GM12891 (cell line): ENCODE measurements at regions not wholly inside any gene's neighbourhood (a gene's known extent, or its start where the extent isn't known, plus 50 kb on each side); places are given as distances from the start of the nearest gene placed in this dataset.

Source experiments
- DNase-seq: peaks from one replicate; pipeline ENCODE4 v3.0.0; 2011; ENCODE audit warnings: low spot score; ENCODE audit not compliant: insufficient read length
- FAIRE-seq: peaks from 2 replicates; lab custom pipeline; 2011; peaks lifted over from hg19 to GRCh38; lab: Jason Lieb, UNC
- PAX5 ChIP-seq: IDR thresholded peaks from 2 replicates; pipeline ENCODE4 v1.6.1; 2011; ENCODE audit warnings: low read length, moderate library complexity, mild to moderate bottlenecking; ENCODE audit not compliant: insufficient read depth, severe bottlenecking
- POLR2A ChIP-seq: IDR thresholded peaks from 2 replicates; pipeline ENCODE4 v1.6.1; 2011; ENCODE audit warnings: low read depth, low read length, control low read depth
- POLR2AphosphoS5 ChIP-seq: IDR thresholded peaks from 2 replicates; pipeline ENCODE4 v1.6.1; 2011; ENCODE audit warnings: low read depth, low read length, control low read depth
- POU2F2 ChIP-seq: IDR thresholded peaks from 2 replicates; pipeline ENCODE4 v1.6.1; 2011; ENCODE audit warnings: low read depth, mild to moderate bottlenecking, control low read depth, low read length, moderate library complexity
- SPI1 ChIP-seq: IDR thresholded peaks from 2 replicates; pipeline ENCODE4 v1.6.1; 2011; ENCODE audit warnings: low read depth, low read length, control low read depth
- TAF1 ChIP-seq: IDR thresholded peaks from 2 replicates; pipeline ENCODE4 v1.6.1; 2011; ENCODE audit warnings: low read depth, low read length, control low read depth

DNA sequence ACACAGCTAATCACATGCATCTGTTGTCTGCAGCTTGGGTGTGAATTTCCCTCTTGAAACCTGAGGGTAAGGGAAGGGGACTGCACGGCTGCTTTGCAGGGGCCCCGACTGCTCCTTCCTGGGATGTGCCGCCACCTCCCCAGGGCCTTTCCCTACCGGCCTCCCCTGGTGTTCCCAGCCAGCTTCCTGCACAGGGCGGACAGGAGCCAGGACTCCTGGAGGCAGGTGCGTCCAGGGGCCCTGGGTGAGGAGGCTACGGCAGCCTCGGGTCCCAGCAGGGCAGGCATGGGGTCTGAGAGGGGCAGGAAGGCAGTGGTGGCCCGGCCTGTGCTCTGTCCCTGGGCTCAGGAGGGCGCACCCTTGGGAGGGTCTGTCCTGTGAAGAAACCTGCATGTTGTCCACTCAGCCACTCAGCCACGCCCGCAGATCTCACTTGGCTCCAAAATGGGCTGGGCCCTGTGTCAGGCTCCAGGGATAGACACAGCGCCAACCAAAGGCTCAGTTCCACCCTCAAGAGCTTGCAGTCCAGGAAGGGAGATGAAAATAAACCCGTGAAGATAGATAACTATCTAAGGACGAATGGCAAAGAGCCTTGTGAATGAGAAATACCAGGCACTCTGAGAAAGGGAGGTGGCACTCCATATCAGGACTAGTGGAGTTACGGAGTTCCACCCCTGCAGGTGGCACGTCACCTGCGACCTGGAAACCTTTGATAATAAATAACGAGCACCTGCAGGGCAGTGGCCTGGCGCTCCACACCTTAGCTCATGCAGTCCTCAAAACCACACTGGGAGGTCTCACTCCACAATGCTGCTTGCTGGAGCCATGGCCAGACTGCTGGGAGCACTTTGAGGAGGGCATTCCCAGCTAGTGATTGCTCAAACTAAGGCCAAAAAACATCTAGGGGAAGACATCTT, 427.4 kb downstream of the AACS start:
- DNase-seq, result no peak
- no peak for FAIRE-seq
- no peak for TF ChIP-seq TAF1
- no peak for TF ChIP-seq POLR2A
- no peak for TF ChIP-seq PAX5
- TF ChIP-seq SPI1, result no peak
- no peak for TF ChIP-seq POU2F2
- no peak for TF ChIP-seq POLR2AphosphoS5

DNA sequence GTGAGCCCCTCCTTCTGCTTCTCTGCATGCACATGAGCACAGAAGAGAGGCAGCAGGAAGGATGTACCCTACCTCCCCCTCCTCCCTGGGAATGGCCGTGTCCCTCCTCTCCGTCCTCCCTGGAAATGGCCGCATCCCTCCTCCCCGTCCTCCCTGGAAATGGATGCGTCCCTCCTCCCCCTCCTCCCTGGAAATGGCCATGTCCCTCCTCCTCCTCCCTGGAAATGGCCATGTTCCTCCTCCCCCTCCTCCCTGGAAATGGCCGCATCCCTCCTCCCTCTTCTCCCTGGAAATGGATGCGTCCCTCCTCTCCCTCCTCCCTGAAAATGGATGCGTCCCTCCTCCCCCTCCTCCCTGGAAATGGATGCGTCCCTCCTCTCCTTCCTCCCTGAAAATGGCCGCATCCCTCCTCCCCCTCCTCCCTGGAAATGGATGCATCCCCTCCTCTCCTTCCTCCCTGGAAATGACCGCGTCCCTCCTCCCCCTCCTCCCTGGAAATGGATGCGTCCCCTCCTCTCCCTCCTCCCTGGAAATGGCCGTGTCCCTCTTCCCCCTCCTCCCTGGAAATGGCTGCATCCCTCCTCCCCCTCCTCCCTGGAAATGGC, 428.6 kb downstream of the AACS start:
- TF ChIP-seq TAF1 (no peak), POLR2AphosphoS5 (no peak), POU2F2 (no peak), SPI1 (no peak), POLR2A (no peak), PAX5 (no peak)
- FAIRE-seq (no peak), DNase-seq (no peak)

DNA sequence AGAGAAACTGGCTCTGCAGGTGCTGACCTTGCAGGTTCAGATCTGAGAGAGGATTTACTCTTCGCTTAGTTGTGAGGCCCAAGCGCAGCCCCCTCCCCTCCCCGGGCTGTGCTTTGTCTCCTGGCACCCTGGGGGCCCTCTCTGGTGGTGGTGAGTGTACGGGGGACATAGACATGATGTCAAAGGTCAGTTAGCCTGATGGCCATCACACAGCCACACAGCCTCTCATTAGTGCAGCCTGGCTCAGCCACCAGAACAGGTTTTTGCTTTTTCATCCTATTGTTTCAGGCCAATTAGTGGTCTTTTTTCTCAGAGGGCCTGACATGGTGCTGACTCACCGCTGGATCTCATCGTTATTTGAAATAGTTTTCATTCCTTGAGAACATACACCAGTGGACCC, 437.9 kb downstream of the AACS start:
- FAIRE-seq (no peak), DNase-seq (no peak)
- TF ChIP-seq SPI1 (no peak), POLR2AphosphoS5 (no peak), POLR2A (no peak), POU2F2 (no peak), TAF1 (no peak), PAX5 (no peak)

DNA sequence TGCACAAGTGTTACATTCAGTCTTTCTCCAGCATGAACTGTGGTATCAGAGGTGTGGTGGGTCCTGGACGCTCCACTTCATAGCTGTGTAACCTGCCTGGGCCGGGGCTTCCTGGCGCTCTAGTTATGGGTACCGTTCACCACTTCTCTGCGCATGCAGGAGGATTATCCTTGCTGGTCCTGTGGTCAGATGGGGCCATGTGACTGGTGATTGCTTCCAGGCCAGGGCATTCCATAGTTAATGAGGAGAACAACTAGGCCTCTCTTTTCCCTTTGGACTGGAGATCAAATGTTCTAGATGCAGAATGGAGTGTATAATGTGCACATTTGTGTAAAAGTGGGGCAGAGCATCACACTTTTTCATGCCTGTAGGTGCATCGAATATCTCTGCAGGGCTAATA, 444.0 kb downstream of the AACS start:
- FAIRE-seq, result no peak
- TF ChIP-seq POLR2A (no peak), POLR2AphosphoS5 (no peak), SPI1 (no peak), PAX5 (no peak), POU2F2 (no peak), TAF1 (no peak)
- no peak for DNase-seq

GRCh38 chr12:125512541-125513298, 447.5 kb downstream of the AACS start:
- DNase-seq (no peak), FAIRE-seq (no peak)
- TF ChIP-seq SPI1 (peak; percentile 63), POLR2AphosphoS5 (no peak), POLR2A (no peak), POU2F2 (no peak)

DNA sequence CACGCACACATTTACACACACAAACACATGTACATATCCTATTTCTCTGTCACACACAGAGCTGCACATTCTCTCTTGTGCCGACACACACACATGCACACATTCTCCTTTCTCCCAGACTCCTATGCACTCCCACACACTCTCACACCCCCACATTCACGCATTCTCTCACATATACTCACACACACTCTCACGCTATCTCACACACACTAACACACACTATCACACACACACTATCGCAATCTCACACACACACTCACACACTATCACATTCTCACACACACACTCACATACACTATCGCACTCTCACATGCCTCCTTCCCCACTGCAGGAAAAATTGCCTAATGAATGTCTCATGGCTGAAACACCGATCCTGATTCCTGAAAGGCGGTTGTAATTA, 450.7 kb downstream of the AACS start:
- FAIRE-seq (peak; percentile 38), DNase-seq (no peak)
- TF ChIP-seq POLR2AphosphoS5 (no peak), SPI1 (no peak), PAX5 (no peak), POU2F2 (no peak), POLR2A (no peak), TAF1 (no peak)

GRCh38 chr12:125518074-125518473, 452.8 kb downstream of the AACS start:
- DNase-seq (no peak), FAIRE-seq (no peak)
- TF ChIP-seq TAF1 (no peak), POU2F2 (no peak), POLR2AphosphoS5 (no peak), POLR2A (no peak), SPI1 (no peak), PAX5 (no peak)

DNA sequence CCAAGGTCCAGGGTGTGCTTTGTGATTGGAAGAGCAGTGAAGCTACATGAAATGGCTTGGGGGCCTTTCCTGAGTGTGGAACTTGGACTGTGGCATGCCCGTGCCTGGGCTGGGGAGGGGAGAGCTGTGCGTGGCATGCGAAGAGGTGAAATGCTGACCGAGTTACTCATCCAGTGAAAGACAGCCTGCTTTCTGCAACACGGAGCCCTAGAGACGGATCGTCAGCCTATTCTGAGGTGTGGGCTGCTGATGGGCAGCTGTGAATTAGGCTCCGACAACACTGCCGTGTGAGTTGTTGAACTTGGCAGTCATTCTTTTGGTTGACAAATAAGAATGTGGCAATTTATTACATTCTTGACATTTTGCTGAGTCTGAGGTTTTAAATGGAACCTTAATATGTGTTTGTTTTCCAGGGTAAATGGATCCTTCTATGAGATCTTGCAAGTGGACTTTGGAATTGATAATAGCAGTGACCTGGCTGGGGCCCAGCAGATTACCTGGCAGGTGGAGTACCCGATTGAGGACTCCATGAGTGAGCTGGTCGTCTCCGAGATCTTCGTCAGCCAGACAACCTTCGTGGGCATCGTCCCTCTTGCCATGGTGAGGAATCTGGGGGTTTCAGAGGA, 453.9 kb downstream of the AACS start:
- FAIRE-seq (no peak), DNase-seq (no peak)
- no peak for TF ChIP-seq POLR2A
- no peak for TF ChIP-seq POLR2AphosphoS5
- no peak for TF ChIP-seq TAF1
- no peak for TF ChIP-seq PAX5
- no peak for TF ChIP-seq SPI1
- no peak for TF ChIP-seq POU2F2

- DNase-seq, result no peak
- FAIRE-seq, result no peak
- no peak for TF ChIP-seq PAX5
- TF ChIP-seq POLR2A, result no peak
- no peak for TF ChIP-seq POLR2AphosphoS5
- TF ChIP-seq TAF1, result no peak
- TF ChIP-seq SPI1, result no peak
- TF ChIP-seq POU2F2, result no peak
These were observed 460.6 kb downstream of the AACS start for GRCh38 chr12:125525879-125526278.
